GM23338 (cell line): ENCODE measurements at regions not wholly inside any gene's neighbourhood (a gene's known extent, or its start where the extent isn't known, plus 50 kb on each side); places are given as distances from the start of the nearest gene placed in this dataset.

Source experiments
- CREB1 ChIP-seq: fragments of 250-450 bp; sonication (Bioruptor Pico); IDR thresholded peaks from 2 replicates; pipeline ENCODE4 v1.5.0; 2020; ENCODE audit warnings: low read depth, mild to moderate bottlenecking, moderate library complexity
- EZH2 ChIP-seq: fragments of 200-600 bp; sonication (generic); IDR thresholded peaks from one replicate; pipeline ENCODE4 v1.8.0; 2017; ENCODE audit warnings: antibody characterized with exemption, mild to moderate bottlenecking, low read depth; ENCODE audit not compliant: unreplicated experiment
- EZH2phosphoT487 ChIP-seq: fragments of 200-600 bp; sonication (generic); IDR thresholded peaks from one replicate; pipeline ENCODE4 v1.8.1; 2018; ENCODE audit warnings: antibody characterized with exemption; ENCODE audit not compliant: unreplicated experiment
- JUNB ChIP-seq: IDR thresholded peaks from one replicate; pipeline ENCODE4 v1.6.1; 2016; ENCODE audit warnings: antibody characterized with exemption; ENCODE audit not compliant: unreplicated experiment
- POLR2AphosphoS5 ChIP-seq: IDR thresholded peaks from 2 replicates; pipeline ENCODE4 v1.6.1; 2016; ENCODE audit warnings: antibody characterized with exemption, low read depth
- STAT1 ChIP-seq: IDR thresholded peaks from one replicate; pipeline ENCODE4 v1.6.1; 2016; ENCODE audit warnings: antibody characterized with exemption; ENCODE audit not compliant: unreplicated experiment
- ZNF331 ChIP-seq: fragments of 250-450 bp; sonication (Bioruptor Pico); IDR thresholded peaks from 2 replicates; pipeline ENCODE4 v1.5.0; 2020; ENCODE audit warnings: low read depth, mild to moderate bottlenecking, moderate library complexity
- TF ChIP-seq, protein P1 (sequence below), 2 experiments: fragments of 200-600 bp in 1 of 2; sonication (generic) in 1 of 2; conservative IDR thresholded peaks; 2 replicates each; pipeline versions ENCODE4 v1.5.1 to v1.6.1; 2016 to 2017; ENCODE audit warnings: antibody characterized with exemption in 2 of 2, low read depth in 2 of 2, mild to moderate bottlenecking in 2 of 2, moderate library complexity in 1 of 2
- TF ChIP-seq, protein P2 (sequence below): IDR thresholded peaks from one replicate; pipeline ENCODE4 v1.6.1; 2018; ENCODE audit warnings: antibody characterized with exemption; ENCODE audit not compliant: unreplicated experiment
- TF ChIP-seq, protein P3 (sequence below): IDR thresholded peaks from 2 replicates; pipeline ENCODE4 v1.6.1; 2016; ENCODE audit warnings: antibody characterized with exemption

DNA sequence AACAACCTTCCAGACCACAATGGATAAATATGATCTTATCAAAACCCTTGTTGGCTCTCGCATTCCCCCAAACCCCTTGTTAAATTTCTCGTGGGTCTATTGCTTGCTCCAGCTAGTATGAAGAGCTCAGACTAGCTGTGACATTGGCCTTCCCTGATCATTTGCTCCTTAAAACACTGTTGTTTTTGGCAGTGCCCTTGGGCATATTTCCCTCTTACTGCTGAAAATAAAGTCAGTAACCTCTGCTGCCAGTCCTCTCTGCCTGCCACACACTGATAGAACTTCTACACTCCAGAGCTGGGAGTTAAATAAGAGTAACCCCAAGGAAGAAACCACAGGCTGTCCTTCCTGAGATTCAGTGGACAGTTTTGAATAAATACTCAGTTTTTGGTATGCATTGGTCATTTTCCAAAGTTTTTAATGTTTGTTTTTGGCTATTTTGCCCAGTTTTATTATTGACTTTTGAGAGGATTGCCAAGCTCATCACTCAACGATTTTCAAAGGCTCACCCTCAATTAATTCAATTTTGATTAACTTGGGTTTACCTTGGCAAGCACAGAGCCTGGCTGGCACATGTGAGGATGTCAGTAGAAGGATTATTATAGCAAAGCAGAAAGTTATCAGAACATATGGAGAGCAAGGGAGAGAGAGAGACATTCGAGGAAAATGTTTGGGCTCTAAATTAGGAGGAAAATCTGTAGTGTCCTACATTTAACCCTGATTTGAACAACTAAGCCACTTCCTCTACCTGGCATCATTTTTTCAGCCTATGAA lies 84.3 kb upstream of the SYN3 start:
- TF ChIP-seq EZH2phosphoT487 (no peak), CREB1 (CRISPR knock-in tag) (no peak), EZH2 (no peak), POLR2AphosphoS5 (no peak), JUNB (no peak), ZNF331 (CRISPR knock-in tag) (no peak), STAT1 (no peak)
- TF ChIP-seq, protein P1, sequence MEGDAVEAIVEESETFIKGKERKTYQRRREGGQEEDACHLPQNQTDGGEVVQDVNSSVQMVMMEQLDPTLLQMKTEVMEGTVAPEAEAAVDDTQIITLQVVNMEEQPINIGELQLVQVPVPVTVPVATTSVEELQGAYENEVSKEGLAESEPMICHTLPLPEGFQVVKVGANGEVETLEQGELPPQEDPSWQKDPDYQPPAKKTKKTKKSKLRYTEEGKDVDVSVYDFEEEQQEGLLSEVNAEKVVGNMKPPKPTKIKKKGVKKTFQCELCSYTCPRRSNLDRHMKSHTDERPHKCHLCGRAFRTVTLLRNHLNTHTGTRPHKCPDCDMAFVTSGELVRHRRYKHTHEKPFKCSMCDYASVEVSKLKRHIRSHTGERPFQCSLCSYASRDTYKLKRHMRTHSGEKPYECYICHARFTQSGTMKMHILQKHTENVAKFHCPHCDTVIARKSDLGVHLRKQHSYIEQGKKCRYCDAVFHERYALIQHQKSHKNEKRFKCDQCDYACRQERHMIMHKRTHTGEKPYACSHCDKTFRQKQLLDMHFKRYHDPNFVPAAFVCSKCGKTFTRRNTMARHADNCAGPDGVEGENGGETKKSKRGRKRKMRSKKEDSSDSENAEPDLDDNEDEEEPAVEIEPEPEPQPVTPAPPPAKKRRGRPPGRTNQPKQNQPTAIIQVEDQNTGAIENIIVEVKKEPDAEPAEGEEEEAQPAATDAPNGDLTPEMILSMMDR (conservative IDR thresholded peaks at IDR 0.05; ENCODE audit: low read depth in 2 of 2) = no peak
- TF ChIP-seq, protein P2, sequence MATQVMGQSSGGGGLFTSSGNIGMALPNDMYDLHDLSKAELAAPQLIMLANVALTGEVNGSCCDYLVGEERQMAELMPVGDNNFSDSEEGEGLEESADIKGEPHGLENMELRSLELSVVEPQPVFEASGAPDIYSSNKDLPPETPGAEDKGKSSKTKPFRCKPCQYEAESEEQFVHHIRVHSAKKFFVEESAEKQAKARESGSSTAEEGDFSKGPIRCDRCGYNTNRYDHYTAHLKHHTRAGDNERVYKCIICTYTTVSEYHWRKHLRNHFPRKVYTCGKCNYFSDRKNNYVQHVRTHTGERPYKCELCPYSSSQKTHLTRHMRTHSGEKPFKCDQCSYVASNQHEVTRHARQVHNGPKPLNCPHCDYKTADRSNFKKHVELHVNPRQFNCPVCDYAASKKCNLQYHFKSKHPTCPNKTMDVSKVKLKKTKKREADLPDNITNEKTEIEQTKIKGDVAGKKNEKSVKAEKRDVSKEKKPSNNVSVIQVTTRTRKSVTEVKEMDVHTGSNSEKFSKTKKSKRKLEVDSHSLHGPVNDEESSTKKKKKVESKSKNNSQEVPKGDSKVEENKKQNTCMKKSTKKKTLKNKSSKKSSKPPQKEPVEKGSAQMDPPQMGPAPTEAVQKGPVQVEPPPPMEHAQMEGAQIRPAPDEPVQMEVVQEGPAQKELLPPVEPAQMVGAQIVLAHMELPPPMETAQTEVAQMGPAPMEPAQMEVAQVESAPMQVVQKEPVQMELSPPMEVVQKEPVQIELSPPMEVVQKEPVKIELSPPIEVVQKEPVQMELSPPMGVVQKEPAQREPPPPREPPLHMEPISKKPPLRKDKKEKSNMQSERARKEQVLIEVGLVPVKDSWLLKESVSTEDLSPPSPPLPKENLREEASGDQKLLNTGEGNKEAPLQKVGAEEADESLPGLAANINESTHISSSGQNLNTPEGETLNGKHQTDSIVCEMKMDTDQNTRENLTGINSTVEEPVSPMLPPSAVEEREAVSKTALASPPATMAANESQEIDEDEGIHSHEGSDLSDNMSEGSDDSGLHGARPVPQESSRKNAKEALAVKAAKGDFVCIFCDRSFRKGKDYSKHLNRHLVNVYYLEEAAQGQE = no peak
- TF ChIP-seq, protein P3, sequence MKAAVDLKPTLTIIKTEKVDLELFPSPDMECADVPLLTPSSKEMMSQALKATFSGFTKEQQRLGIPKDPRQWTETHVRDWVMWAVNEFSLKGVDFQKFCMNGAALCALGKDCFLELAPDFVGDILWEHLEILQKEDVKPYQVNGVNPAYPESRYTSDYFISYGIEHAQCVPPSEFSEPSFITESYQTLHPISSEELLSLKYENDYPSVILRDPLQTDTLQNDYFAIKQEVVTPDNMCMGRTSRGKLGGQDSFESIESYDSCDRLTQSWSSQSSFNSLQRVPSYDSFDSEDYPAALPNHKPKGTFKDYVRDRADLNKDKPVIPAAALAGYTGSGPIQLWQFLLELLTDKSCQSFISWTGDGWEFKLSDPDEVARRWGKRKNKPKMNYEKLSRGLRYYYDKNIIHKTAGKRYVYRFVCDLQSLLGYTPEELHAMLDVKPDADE = no peak
